ENCODE measurements at regions not wholly inside any gene's neighbourhood (a gene's known extent, or its start where the extent isn't known, plus 50 kb on each side); places are given as distances from the start of the nearest gene placed in this dataset.
"Not testable (repeated sequence)": the region's sequence is repeated elsewhere in the genome, so short reads cannot be mapped to it uniquely, and the experiment has no call there.

GRCh38 chr6:160804639-160805038 is 102.6 kb downstream of the PLG start:
- ATAC-seq (no peak), DNase-seq (no peak)

GRCh38 chr6:160808263-160808662 is 106.2 kb downstream of the PLG start:
- DNase-seq (no peak), ATAC-seq (no peak)

- ATAC-seq (no peak), DNase-seq (no peak)
Observed at GRCh38 chr6:160810238-160810637, 108.2 kb downstream of the PLG start.

GRCh38 chr6:160812097-160812496 is 110.1 kb downstream of the PLG start:
- ATAC-seq (no peak), DNase-seq (no peak)

GRCh38 chr6:160818934-160819333 is 116.9 kb downstream of the PLG start:
- ATAC-seq (no peak), DNase-seq (no peak)

GRCh38 chr6:160820661-160821060 is 118.6 kb downstream of the PLG start:
- not testable (repeated sequence) for ATAC-seq, DNase-seq

GRCh38 chr6:160831739-160832138 is 129.7 kb downstream of the PLG start:
- no peak for ATAC-seq

GRCh38 chr6:160832422-160832821 is 130.4 kb downstream of the PLG start:
- ATAC-seq (no peak), DNase-seq (no peak)

More at GRCh38 chr6:160831739-160832138, 129.7 kb downstream of the PLG start:
- no peak for DNase-seq

- no peak for DNase-seq
- ATAC-seq, result no peak
Observed at GRCh38 chr6:160837146-160837545, 135.1 kb downstream of the PLG start.

- DNase-seq (no peak), ATAC-seq (no peak)
Observed at GRCh38 chr6:160851031-160851430, 140.5 kb upstream of the MAP3K4 start.

- no peak for DNase-seq
- no peak for ATAC-seq
Observed at GRCh38 chr6:160853946-160854345, 137.6 kb upstream of the MAP3K4 start.

- ATAC-seq (no peak), DNase-seq (no peak)
Observed at GRCh38 chr6:160858886-160859285, 132.7 kb upstream of the MAP3K4 start.

GRCh38 chr6:160859822-160860221 is 131.7 kb upstream of the MAP3K4 start:
- ATAC-seq, result no peak

GRCh38 chr6:160861824-160862223 is 129.7 kb upstream of the MAP3K4 start:
- ATAC-seq, result no peak
- DNase-seq, result no peak

More at GRCh38 chr6:160859822-160860221, 131.7 kb upstream of the MAP3K4 start:
- no peak for DNase-seq

- ATAC-seq (no peak), DNase-seq (no peak)
Observed at GRCh38 chr6:160863782-160864181, 127.8 kb upstream of the MAP3K4 start.

GRCh38 chr6:160871320-160871719 is 120.2 kb upstream of the MAP3K4 start:
- ATAC-seq (no peak), DNase-seq (no peak)

- ATAC-seq (no peak), DNase-seq (no peak)
Observed at GRCh38 chr6:160881148-160881808, 110.3 kb upstream of the MAP3K4 start.

- no peak for DNase-seq
- ATAC-seq, result no peak
Observed at GRCh38 chr6:160882006-160882405, 109.6 kb upstream of the MAP3K4 start.

GRCh38 chr6:160882791-160883279 is 108.7 kb upstream of the MAP3K4 start:
- ATAC-seq (no peak), DNase-seq (no peak)

GRCh38 chr6:160883560-160883959 is 108.0 kb upstream of the MAP3K4 start:
- DNase-seq, result no peak
- no peak for ATAC-seq

- ATAC-seq (no peak), DNase-seq (no peak)
Observed at GRCh38 chr6:160883999-160884398, 107.6 kb upstream of the MAP3K4 start.

- not testable (repeated sequence) for DNase-seq, ATAC-seq
Observed at GRCh38 chr6:160889148-160889547, 102.4 kb upstream of the MAP3K4 start.

- no peak for ATAC-seq
- no peak for DNase-seq
Observed at GRCh38 chr6:160891690-160892089, 99.9 kb upstream of the MAP3K4 start.

- DNase-seq (no peak), ATAC-seq (no peak)
Observed at GRCh38 chr6:160895562-160895961, 96.0 kb upstream of the MAP3K4 start.
